Skin epidermis (tissue), 12 donors: ENCODE measurements at regions not wholly inside any gene's neighbourhood (a gene's known extent, or its start where the extent isn't known, plus 50 kb on each side); places are given as distances from the start of the nearest gene placed in this dataset.

ENCODE experiments used
- H3K27ac ChIP-seq, 21 experiments: fragments of 200-600 bp; sonication (generic) in 11 of 21; one replicate each; pipeline ENCODE4 v1.5.0; 2020; ENCODE audit warnings: mild to moderate bottlenecking in 3 of 21, inconsistent platforms in 2 of 21, moderate library complexity in 2 of 21
- H3K4me3 ChIP-seq, 7 experiments: fragments of 200-600 bp; sonication (generic) in 2 of 7; one replicate each; pipeline ENCODE4 v1.5.0; 2020; ENCODE audit warnings: inconsistent platforms in 2 of 7, mild to moderate bottlenecking in 2 of 7, moderate library complexity in 1 of 7

GRCh38 chr20:17806739-17807441 lies 107.1 kb downstream of the BANF2 start:
- H3K27ac ChIP-seq: peak overlapping the region in 18 of 21 experiments; percentile 6 to 79 (median 48)

GRCh38 chr20:17806107-17806506 lies 106.3 kb downstream of the BANF2 start:
- no peak overlapping the region for H3K4me3 ChIP-seq
- H3K27ac ChIP-seq: peak overlapping the region in 14 of 21 experiments; percentile 6 to 79 (median 62)

More at GRCh38 chr20:17806739-17807441, 107.1 kb downstream of the BANF2 start:
- H3K4me3 ChIP-seq: no peak overlapping the region

GRCh38 chr20:17803765-17804164 lies 104.0 kb downstream of the BANF2 start:
- no peak overlapping the region for H3K27ac ChIP-seq
- no peak overlapping the region for H3K4me3 ChIP-seq

- H3K27ac ChIP-seq: no peak overlapping the region
- no peak overlapping the region for H3K4me3 ChIP-seq
These were observed 99.9 kb downstream of the BANF2 start for GRCh38 chr20:17799575-17800227.

GRCh38 chr20:17798601-17799000 lies 98.8 kb downstream of the BANF2 start:
- Histone ChIP-seq H3K4me3 (no peak overlapping the region), H3K27ac (no peak overlapping the region)

- H3K27ac ChIP-seq: no peak overlapping the region
- H3K4me3 ChIP-seq: no peak overlapping the region
These were observed 97.8 kb downstream of the BANF2 start for GRCh38 chr20:17797579-17797978.

- no peak overlapping the region for H3K4me3 ChIP-seq
- no peak overlapping the region for H3K27ac ChIP-seq
These were observed 97.4 kb downstream of the BANF2 start for GRCh38 chr20:17797161-17797560.

- Histone ChIP-seq H3K27ac (peak overlapping the region in 6 of 21 experiments; percentile 3 to 67 (median 30)), H3K4me3 (no peak overlapping the region)
These were observed 96.4 kb downstream of the BANF2 start for GRCh38 chr20:17796091-17796563.

- Histone ChIP-seq H3K27ac (peak overlapping the region in 7 of 21 experiments; percentile 3 to 67 (median 43)), H3K4me3 (no peak overlapping the region)
These were observed 95.8 kb downstream of the BANF2 start for GRCh38 chr20:17795501-17796071.

GRCh38 chr20:17795003-17795402 lies 95.2 kb downstream of the BANF2 start:
- H3K4me3 ChIP-seq: no peak overlapping the region
- H3K27ac ChIP-seq: peak overlapping the region in 5 of 21 experiments; percentile 17 to 67 (median 49)

- Histone ChIP-seq H3K4me3 (no peak overlapping the region), H3K27ac (no peak overlapping the region)
These were observed 94.6 kb downstream of the BANF2 start for GRCh38 chr20:17794400-17794799.

GRCh38 chr20:17793986-17794385 lies 94.2 kb downstream of the BANF2 start:
- H3K4me3 ChIP-seq: no peak overlapping the region
- peak overlapping the region in 1 of 21 experiments; percentile 5 for H3K27ac ChIP-seq

- Histone ChIP-seq H3K4me3 (no peak overlapping the region), H3K27ac (no peak overlapping the region)
These were observed 90.5 kb downstream of the BANF2 start for GRCh38 chr20:17790296-17790695.

- no peak overlapping the region for H3K4me3 ChIP-seq
- no peak overlapping the region for H3K27ac ChIP-seq
These were observed 88.0 kb downstream of the BANF2 start for GRCh38 chr20:17787816-17788215.

- Histone ChIP-seq H3K27ac (peak overlapping the region in 1 of 21 experiments; percentile 25), H3K4me3 (no peak overlapping the region)
These were observed 86.5 kb downstream of the BANF2 start for GRCh38 chr20:17786221-17786718.
